Brain microvascular endothelial cell (primary cell): ENCODE measurements at regions not wholly inside any gene's neighbourhood (a gene's known extent, or its start where the extent isn't known, plus 50 kb on each side); places are given as distances from the start of the nearest gene placed in this dataset.

Experiments
- DNase-seq: peaks from one replicate; pipeline ENCODE4 v3.0.0-alpha.2; 2020
- H3K27ac ChIP-seq: fragments of 250-450 bp; sonication (Bioruptor Pico); 2 replicates; pipeline ENCODE4 v1.5.1; 2020; ENCODE audit warnings: mild to moderate bottlenecking, moderate library complexity
- H3K27me3 ChIP-seq: fragments of 250-450 bp; sonication (Bioruptor Pico); replicated peaks from 2 replicates; pipeline ENCODE4 v1.5.1; 2020; ENCODE audit warnings: mild to moderate bottlenecking
- H3K36me3 ChIP-seq: fragments of 250-450 bp; sonication (Bioruptor Pico); replicated peaks from 2 replicates; pipeline ENCODE4 v1.5.1; 2020; ENCODE audit warnings: mild to moderate bottlenecking
- H3K4me3 ChIP-seq: 2 replicates; pipeline ENCODE4 v1.5.1; 2011; ENCODE audit warnings: low read depth, mild to moderate bottlenecking, control low read depth, low read length, moderate library complexity
- CTCF ChIP-seq: IDR thresholded peaks from 2 replicates; pipeline ENCODE4 v1.5.1; 2011; ENCODE audit warnings: low read depth, mild to moderate bottlenecking, moderate library complexity, low read length, control low read depth, inconsistent platforms; ENCODE audit errors: missing control alignments
- in situ Hi-C: cut with HindIII; loops from 2 replicates; pipeline ENCODE4 v1.10.0; 2017; ENCODE audit warnings: low sequenced_read_pairs, low pct_ligation_motif_present

- Histone ChIP-seq H3K27me3 (no peaks in the 10 kb centered on the region), H3K4me3 (no peak overlapping the region), H3K36me3 (no peaks in the 10 kb centered on the region), H3K27ac (no peak overlapping the region)
- DNase-seq = no peak
- no peak for TF ChIP-seq CTCF
- in situ Hi-C loops = no loop called here
Measured at GRCh38 chr10:8305876-8306652, 251.6 kb downstream of the GATA3 start.

- Histone ChIP-seq H3K4me3 (no peak overlapping the region), H3K36me3 (no peaks in the 10 kb centered on the region), H3K27ac (no peak overlapping the region), H3K27me3 (no peaks in the 10 kb centered on the region)
- no peak for DNase-seq
- TF ChIP-seq CTCF = no peak
- in situ Hi-C loops = no loop called here
Measured at GRCh38 chr10:8306685-8307364, 252.3 kb downstream of the GATA3 start.

- no peaks in the 10 kb centered on the region for H3K27me3 ChIP-seq
- no peaks in the 10 kb centered on the region for H3K36me3 ChIP-seq
- in situ Hi-C loops = no loop called here
- H3K4me3 ChIP-seq = no peak overlapping the region
- TF ChIP-seq CTCF = no peak
- DNase-seq = no peak
- no peak overlapping the region for H3K27ac ChIP-seq
Measured at GRCh38 chr10:8310930-8311329, 256.4 kb downstream of the GATA3 start.

GRCh38 chr10:8311526-8312070 is 257.1 kb downstream of the GATA3 start:
- Histone ChIP-seq H3K36me3 (no peaks in the 10 kb centered on the region), H3K27me3 (no peaks in the 10 kb centered on the region), H3K27ac (no peak overlapping the region), H3K4me3 (no peak overlapping the region)
- no peak for TF ChIP-seq CTCF
- in situ Hi-C loops = no loop called here
- DNase-seq = no peak

GRCh38 chr10:8312079-8312478 is 257.6 kb downstream of the GATA3 start:
- Histone ChIP-seq H3K27me3 (no peaks in the 10 kb centered on the region), H3K27ac (no peak overlapping the region), H3K4me3 (no peak overlapping the region), H3K36me3 (no peaks in the 10 kb centered on the region)
- DNase-seq = no peak
- TF ChIP-seq CTCF = no peak
- in situ Hi-C loops = no loop called here
